NCI-H2029 (cell line): ENCODE measurements at regions not wholly inside any gene's neighbourhood (a gene's known extent, or its start where the extent isn't known, plus 50 kb on each side); places are given as distances from the start of the nearest gene placed in this dataset.

Experiments
- DNase-seq: peaks from one replicate; lab custom pipeline; 2025; lab: John Stamatoyannopoulos, UW

GRCh38 chr15:45743426-45744235 lies 108.8 kb downstream of the SQOR start:
- DNase-seq = no peak

- DNase-seq = no peak
These were observed 109.4 kb downstream of the SQOR start for GRCh38 chr15:45744236-45744589.

GRCh38 chr15:45747426-45747825 lies 112.6 kb downstream of the SQOR start:
- no peak for DNase-seq

- no peak for DNase-seq
These were observed 116.8 kb downstream of the SQOR start for GRCh38 chr15:45751629-45752028.

DNA sequence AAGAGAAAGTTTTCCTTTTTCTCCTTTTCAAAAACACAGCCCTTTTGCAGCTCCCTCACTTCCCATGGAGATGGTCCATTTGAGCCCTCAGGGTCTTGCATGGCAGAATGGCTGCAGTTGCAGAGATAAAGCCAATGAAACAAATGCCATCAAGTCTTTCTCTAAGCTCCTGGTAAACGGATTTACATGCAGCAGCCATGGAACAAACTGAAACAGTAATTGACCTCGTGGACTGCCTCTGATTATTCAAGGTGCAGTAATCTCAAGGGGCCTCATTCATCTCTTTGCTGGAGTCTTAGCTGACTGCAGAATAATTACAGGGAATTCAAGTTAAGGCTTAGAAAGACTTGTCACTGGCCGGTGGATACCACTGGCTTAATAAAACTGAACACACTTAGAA lies 125.1 kb downstream of the SQOR start:
- no peak for DNase-seq

- DNase-seq = no peak
These were observed 127.9 kb downstream of the SQOR start for GRCh38 chr15:45762726-45763125.

GRCh38 chr15:45763170-45763869 lies 128.5 kb downstream of the SQOR start:
- no peak for DNase-seq

- no peak for DNase-seq
These were observed 138.3 kb downstream of the SQOR start for GRCh38 chr15:45773149-45773548.

GRCh38 chr15:45776772-45777171 lies 141.9 kb downstream of the SQOR start:
- no peak for DNase-seq

DNA sequence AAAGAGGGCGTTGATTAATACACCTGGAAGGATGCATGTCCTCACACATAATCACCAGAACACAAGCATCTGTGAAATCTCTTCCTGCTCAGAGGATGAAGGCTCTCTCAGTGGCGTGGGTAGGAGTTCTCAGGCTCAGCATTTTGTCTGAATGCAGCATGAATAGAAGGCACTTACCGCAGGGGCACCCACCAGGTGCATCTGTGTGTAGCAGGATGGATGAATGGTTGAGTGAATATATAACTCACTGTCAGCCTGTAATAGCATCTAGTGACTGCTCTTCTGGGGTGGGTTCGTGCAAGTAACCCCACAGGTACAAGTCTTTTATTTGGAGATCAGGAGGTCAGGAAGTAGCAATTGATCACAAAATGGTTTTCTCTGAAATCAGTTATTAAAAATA lies 143.0 kb downstream of the SQOR start:
- no peak for DNase-seq

GRCh38 chr15:45780352-45780751 lies 145.5 kb downstream of the SQOR start:
- no peak for DNase-seq

DNA sequence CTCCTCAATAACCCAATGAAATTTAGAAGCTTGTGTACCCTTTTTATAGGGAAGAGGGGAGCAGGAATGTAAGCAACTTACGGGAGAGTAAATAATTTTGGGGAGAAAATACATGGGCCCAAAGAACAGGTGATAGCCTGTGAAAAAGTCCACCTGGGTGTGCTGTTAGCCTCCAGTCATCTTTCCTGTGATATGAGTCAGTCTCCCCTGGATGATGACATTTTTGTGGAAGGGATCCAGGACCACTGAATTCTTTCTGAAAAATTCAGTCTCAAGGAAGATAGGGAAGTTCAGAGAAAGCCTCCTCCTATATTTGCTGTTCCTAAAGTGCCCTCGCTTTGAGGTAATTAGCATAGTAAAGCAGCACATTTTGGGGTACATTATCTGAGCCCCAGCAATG lies 149.8 kb downstream of the SQOR start:
- no peak for DNase-seq

DNA sequence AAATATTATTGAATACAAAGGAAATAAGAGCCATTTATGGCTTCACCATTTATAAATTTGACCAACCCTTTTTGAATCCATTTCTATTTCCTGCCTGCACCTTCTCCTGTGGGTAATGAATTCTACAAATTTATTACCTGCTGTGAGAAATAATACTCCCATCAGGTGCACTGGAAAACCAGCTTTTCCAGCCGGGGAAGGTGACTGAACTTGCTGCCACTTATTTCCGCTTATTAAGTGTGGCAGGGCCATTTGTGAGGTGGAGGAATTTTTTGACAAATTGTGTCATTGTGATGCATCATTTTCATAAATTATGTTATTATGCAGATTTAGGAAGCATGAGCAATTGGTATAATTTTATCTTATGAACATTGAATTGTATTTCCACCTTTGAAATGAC lies 151.1 kb downstream of the SQOR start:
- DNase-seq = no peak

DNA sequence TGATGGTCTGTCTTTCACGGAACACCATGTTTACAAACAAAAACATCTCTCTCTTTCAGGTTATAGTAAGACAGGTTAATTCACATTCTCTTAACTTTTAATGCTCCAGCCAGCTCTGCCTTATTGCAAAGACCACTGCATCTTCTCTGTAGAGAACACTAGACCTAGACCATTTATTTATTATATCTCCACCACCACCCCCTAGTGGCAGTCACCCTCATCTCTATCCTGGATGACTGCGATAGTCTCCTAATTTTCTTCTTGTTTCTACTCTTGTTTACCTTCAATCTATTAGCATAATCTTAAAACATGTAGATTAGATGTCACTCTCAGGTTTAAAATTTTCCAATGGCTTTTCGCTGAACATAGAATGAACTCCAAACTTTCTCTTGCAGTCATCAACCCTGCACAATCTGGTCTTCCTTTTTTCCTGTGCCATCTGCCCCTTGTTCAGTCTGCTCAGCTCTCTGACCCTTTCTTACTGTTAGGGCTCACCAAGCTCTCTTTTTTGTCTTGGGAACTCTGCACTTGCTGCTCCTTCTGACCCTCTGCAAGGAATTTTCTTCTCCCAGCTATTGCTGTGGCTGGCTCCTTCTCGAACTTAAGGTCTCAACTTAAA lies 155.6 kb downstream of the SQOR start:
- DNase-seq = no peak

- DNase-seq = no peak
These were observed 159.5 kb downstream of the SQOR start for GRCh38 chr15:45794304-45794703.

GRCh38 chr15:45794712-45795439 lies 160.0 kb downstream of the SQOR start:
- DNase-seq = no peak

DNA sequence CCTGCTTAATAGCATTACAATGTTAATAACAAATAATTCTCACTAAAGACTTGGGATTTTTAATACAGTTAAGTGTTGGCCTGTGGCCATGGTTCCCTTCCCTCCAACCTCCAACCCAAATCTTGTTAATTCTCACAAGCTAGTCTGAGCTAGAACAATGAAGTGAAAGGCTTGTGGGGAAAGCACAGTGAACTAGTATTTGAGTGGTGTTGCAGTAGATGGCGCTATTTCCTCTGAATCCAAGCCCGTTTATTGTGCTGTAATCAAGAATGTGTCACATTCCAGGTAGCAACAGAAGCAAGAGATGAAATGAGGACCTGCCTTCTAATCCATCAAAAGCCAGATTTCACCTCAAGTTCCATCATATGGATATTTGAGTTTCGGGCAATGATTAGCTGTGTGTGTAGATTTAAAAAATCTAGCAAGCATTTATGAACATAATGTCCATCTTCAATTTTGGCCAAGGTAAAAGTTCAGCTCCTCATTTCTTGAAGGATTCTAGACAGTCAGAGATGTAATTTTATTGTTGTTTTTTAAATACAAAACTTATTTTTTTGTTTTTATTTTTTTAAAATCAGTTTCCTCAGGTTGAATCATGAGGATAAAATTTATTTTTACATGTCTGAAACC lies 160.7 kb downstream of the SQOR start:
- peak; percentile 55 for DNase-seq

- peak; percentile 22 for DNase-seq
These were observed 161.6 kb downstream of the SQOR start for GRCh38 chr15:45796433-45796832.

- no peak for DNase-seq
These were observed 164.7 kb downstream of the SQOR start for GRCh38 chr15:45799508-45799907.

DNA sequence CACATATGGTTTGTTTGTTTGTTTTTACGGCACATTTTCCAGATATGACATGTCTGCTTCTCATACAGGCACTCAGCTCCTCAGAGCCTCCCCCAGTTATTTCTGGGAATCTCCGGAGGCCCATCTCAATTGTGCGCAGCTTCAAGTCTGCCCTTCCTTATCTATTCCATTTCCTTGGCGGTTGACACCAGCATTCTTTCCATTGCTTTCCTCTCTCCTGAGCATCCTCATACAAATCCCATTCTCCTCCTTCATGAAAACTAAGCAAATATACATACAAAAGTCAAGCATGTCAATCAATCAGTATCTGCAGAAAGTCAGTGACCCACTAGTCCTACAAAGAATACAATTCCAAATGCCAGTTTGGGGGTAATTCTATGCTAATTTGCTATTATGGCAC lies 166.7 kb downstream of the SQOR start:
- DNase-seq = no peak

DNA sequence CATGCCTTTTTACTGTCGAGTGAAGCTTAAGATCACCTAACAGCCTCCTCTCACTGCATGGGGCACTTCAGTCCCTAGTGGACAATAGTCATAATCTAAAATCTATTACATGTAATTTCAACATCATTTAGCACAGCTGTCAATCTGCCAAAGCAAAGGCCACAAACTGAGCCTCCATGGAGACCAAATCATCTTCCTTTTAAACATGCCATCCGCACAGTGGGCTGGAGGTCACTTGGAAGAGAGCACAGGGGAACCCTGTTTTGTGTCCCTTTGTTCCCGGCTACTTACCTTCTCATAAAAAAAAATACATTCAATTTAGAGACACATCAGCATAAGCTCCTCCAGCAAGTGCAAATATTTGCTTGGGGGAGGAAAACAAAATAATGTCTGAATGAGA lies 167.3 kb downstream of the SQOR start:
- peak; percentile 71 for DNase-seq

- no peak for DNase-seq
These were observed 169.2 kb downstream of the SQOR start for GRCh38 chr15:45804028-45804427.
